ENCODE measurements at regions not wholly inside any gene's neighbourhood (a gene's known extent, or its start where the extent isn't known, plus 50 kb on each side); places are given as distances from the start of the nearest gene placed in this dataset.

- no peak overlapping the region for H3K4me3 ChIP-seq
- DNase-seq, result no peak
- no peaks in the 10 kb centered on the region for H3K9me3 ChIP-seq
- H3K36me3 ChIP-seq, result no peaks in the 10 kb centered on the region
- H3K27ac ChIP-seq, result no peak overlapping the region
- TF ChIP-seq POLR2AphosphoS5 (IDR thresholded peaks at IDR 0.05) (no peak), POLR2A (IDR thresholded peaks at IDR 0.05) (no peak), EP300 (IDR thresholded peaks at IDR 0.05) (no peak), CTCF (IDR thresholded peaks at IDR 0.05) (no peak)
- no peaks in the 10 kb centered on the region for H3K27me3 ChIP-seq
- intact Hi-C loops (cut with DNase I), result no loop called here
- WGBS, 2 donors, result 41 to 69% methylated on average over 3 of the region's 3 CpGs
- peaks cover 0 to 10% (median 0%) of the 10 kb centered on the region in 4 donors for H3K4me1 ChIP-seq
These were observed 304.7 kb upstream of the TMTC1 start for GRCh38 chr12:30088259-30088995.

- intact Hi-C loops (cut with DNase I), result no loop called here
- H3K4me1 ChIP-seq, result no peaks in the 10 kb centered on the region
- no peak overlapping the region for H3K4me3 ChIP-seq
- TF ChIP-seq POLR2AphosphoS5 (IDR thresholded peaks at IDR 0.05) (no peak), POLR2A (IDR thresholded peaks at IDR 0.05) (no peak), CTCF (IDR thresholded peaks at IDR 0.05) (no peak), EP300 (IDR thresholded peaks at IDR 0.05) (no peak)
- no peak for DNase-seq
- 51 to 57% methylated on average over 3 of the region's 3 CpGs for whole genome bisulfite sequencing, 2 donors
- no peaks in the 10 kb centered on the region for H3K36me3 ChIP-seq
- no peaks in the 10 kb centered on the region for H3K27me3 ChIP-seq
- H3K27ac ChIP-seq, result no peak overlapping the region
- no peaks in the 10 kb centered on the region for H3K9me3 ChIP-seq
These were observed 298.6 kb upstream of the TMTC1 start for GRCh38 chr12:30082381-30082780.

DNA sequence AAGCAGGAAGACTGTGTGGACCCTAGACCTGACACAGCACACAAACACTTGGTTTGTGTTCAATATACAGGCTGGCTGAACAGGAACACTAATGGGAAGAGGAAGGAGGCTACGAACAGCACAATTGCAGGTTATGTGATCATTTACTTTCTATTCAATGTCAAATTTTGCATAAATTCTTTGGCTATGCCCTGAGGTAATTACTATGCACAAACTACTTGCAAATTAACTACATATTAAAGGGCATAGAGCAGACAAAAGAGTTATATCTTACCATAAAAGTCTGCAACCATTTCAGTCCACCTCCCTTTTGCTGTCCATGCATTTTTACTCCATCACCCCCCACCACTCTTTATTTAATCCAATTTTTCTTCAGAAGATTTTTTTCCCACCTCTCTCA, 291.2 kb upstream of the TMTC1 start:
- 84 to 91% methylated on average over 1 of the region's 1 CpG for WGBS, 2 donors
- TF ChIP-seq CTCF (IDR thresholded peaks at IDR 0.05) (no peak), POLR2A (IDR thresholded peaks at IDR 0.05) (no peak), POLR2AphosphoS5 (IDR thresholded peaks at IDR 0.05) (no peak), EP300 (IDR thresholded peaks at IDR 0.05) (no peak)
- Histone ChIP-seq H3K4me1 (no peaks in the 10 kb centered on the region), H3K27ac (no peak overlapping the region), H3K36me3 (no peaks in the 10 kb centered on the region), H3K4me3 (no peak overlapping the region), H3K27me3 (no peaks in the 10 kb centered on the region), H3K9me3 (no peaks in the 10 kb centered on the region)
- intact Hi-C loops (cut with DNase I), result no loop called here
- DNase-seq, result no peak

DNA sequence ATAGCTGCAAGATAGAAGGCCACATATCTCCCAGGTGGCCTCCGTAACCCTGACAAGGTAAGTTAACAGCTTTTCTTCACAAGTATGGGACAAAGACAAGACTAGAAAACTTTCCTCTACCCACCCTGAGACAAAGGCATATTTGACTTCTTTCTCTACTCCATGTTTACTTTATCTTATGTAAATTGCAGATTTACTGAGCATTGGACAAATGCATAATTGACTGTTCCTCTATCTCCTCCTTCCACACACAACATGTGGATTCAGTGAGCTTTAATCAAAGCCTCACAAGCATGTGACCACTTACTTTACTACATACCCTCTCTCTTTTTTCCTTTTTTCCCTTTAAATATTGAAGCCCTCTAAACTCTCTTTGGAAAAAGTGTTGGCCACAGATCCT, 289.1 kb upstream of the TMTC1 start:
- TF ChIP-seq POLR2AphosphoS5 (IDR thresholded peaks at IDR 0.05), result no peak
- no peak for TF ChIP-seq EP300 (IDR thresholded peaks at IDR 0.05)
- TF ChIP-seq CTCF (IDR thresholded peaks at IDR 0.05), result no peak
- no peak for TF ChIP-seq POLR2A (IDR thresholded peaks at IDR 0.05)
- no peak for DNase-seq
- H3K36me3 ChIP-seq, result no peaks in the 10 kb centered on the region
- H3K27me3 ChIP-seq, result no peaks in the 10 kb centered on the region
- intact Hi-C loops (cut with DNase I), result no loop called here
- 74 to 85% methylated on average over 1 of the region's 1 CpG for WGBS, 2 donors
- no peaks in the 10 kb centered on the region for H3K4me1 ChIP-seq
- no peak overlapping the region for H3K27ac ChIP-seq
- no peaks in the 10 kb centered on the region for H3K9me3 ChIP-seq
- H3K4me3 ChIP-seq, result no peak overlapping the region

- TF ChIP-seq EP300 (IDR thresholded peaks at IDR 0.05) (no peak), POLR2AphosphoS5 (IDR thresholded peaks at IDR 0.05) (no peak), POLR2A (IDR thresholded peaks at IDR 0.05) (no peak), CTCF (IDR thresholded peaks at IDR 0.05) (no peak)
- Histone ChIP-seq H3K27me3 (no peaks in the 10 kb centered on the region), H3K4me3 (no peak overlapping the region), H3K4me1 (no peaks in the 10 kb centered on the region), H3K9me3 (no peaks in the 10 kb centered on the region), H3K27ac (no peak overlapping the region), H3K36me3 (no peaks in the 10 kb centered on the region)
- 91 to 94% methylated on average over 2 of the region's 2 CpGs for WGBS, 2 donors
- intact Hi-C loops (cut with DNase I), result no loop called here
- no peak for DNase-seq
These were observed 283.4 kb upstream of the TMTC1 start for GRCh38 chr12:30067146-30067545.

All from sigmoid colon (tissue), 6 donors.